Prostate gland (tissue), 2 donors: ENCODE measurements at regions not wholly inside any gene's neighbourhood (a gene's known extent, or its start where the extent isn't known, plus 50 kb on each side); places are given as distances from the start of the nearest gene placed in this dataset.

ENCODE experiments used
- CTCF ChIP-seq, 4 experiments: fragments of 200-600 bp in 2 of 4; fragments of 450-650 bp in 2 of 4; sonication (generic) in 2 of 4; IDR thresholded peaks; 1 replicate in 3 of 4; 2 replicates in 1 of 4; pipeline ENCODE4 v1.5.1; 2016 to 2019; ENCODE audit warnings: antibody characterized with exemption in 4 of 4, mild to moderate bottlenecking in 2 of 4, moderate library complexity in 2 of 4
- POLR2A ChIP-seq: fragments of 450-650 bp; IDR thresholded peaks from one replicate; pipeline ENCODE4 v1.6.1; 2016; ENCODE audit warnings: antibody characterized with exemption, mild to moderate bottlenecking
- POLR2AphosphoS5 ChIP-seq: sonication (generic); formaldehyde crosslinking; IDR thresholded peaks from one replicate; pipeline ENCODE4 v1.6.1; 2017; ENCODE audit warnings: antibody characterized with exemption

DNA sequence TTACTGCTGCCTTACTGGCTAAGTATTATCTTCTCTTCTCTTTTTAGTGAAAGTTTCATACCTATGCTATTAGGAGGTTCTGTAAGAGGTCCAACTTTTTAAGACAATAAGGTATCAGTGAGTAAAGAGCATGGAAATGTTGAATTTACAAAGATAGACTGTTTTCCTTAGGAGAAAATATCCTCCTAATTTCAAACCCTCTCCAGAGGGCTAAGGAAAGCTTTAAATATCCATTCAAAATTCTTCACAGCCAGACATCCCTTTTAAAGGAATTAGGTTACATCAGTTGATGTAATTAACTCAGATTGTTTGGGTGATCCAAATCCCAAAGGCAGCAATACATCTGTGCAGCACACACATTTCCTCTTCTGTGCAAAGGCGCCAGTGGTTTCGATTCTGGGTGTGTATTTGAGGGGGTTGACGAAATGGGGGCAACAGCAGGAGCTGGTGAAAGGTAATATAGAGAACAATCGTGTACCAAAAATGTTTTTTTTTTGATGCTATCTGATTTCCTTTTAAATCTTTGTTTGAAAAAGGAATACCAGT is 273.8 kb upstream of the RPS23 start:
- no peak for TF ChIP-seq CTCF (IDR thresholded peaks at IDR 0.05)
- TF ChIP-seq POLR2AphosphoS5: no peak
- no peak for TF ChIP-seq POLR2A
